ENCODE measurements at regions not wholly inside any gene's neighbourhood (a gene's known extent, or its start where the extent isn't known, plus 50 kb on each side); places are given as distances from the start of the nearest gene placed in this dataset.

- Histone ChIP-seq H4K20me1 (ENCODE audit: insufficient read depth, low read length) (no peaks in the 10 kb centered on the region), H3K36me3 (ENCODE audit: insufficient read depth, low read length) (no peaks in the 10 kb centered on the region)
These were observed 605.0 kb downstream of the TUSC7 start for GRCh38 chr3:117314441-117315150.

GRCh38 chr3:117322866-117323265 is 613.3 kb downstream of the TUSC7 start:
- no peaks in the 10 kb centered on the region for H3K27me3 ChIP-seq (ENCODE audit: insufficient read depth, low read length, poor library complexity)
- TF ChIP-seq EZH2 (IDR thresholded peaks at IDR 0.05; ENCODE audit: borderline replicate concordance, low read depth, low read length, severe bottlenecking) (no peak), CTCF (IDR thresholded peaks at IDR 0.05; ENCODE audit: borderline replicate concordance, extremely low read depth, low read length, poor library complexity, severe bottlenecking) (no peak)
- ATAC-seq (ENCODE audit: insufficient read depth, low read depth) (peak; percentile 57; the same call in 1 of the 3 replicates), DNase-seq (peak; percentile 3)
- no peak overlapping the region for H3K4me2 ChIP-seq (ENCODE audit: insufficient read depth, low read length)
- H3K9ac ChIP-seq (ENCODE audit: low read depth, low read length) = no peak overlapping the region
- no peak overlapping the region for H2AFZ ChIP-seq (ENCODE audit: low read depth, low read length)
- H3K27ac ChIP-seq (ENCODE audit: low read length) = no peak overlapping the region
- no peaks in the 10 kb centered on the region for H4K20me1 ChIP-seq (ENCODE audit: insufficient read depth, low read length)
- no peak overlapping the region for H3K4me3 ChIP-seq (ENCODE audit: low read depth in 1 of 2, low read length in 2 of 2)
- no peaks in the 10 kb centered on the region for H3K36me3 ChIP-seq (ENCODE audit: insufficient read depth, low read length)
- H3K79me2 ChIP-seq (ENCODE audit: insufficient read depth, low read length) = no peaks in the 10 kb centered on the region
- H3K9me3 ChIP-seq (ENCODE audit: insufficient read depth, low read length, severe bottlenecking) = no peaks in the 10 kb centered on the region
- H3K4me1 ChIP-seq (ENCODE audit: insufficient read depth, low read length) = no peaks in the 10 kb centered on the region

More at GRCh38 chr3:117314441-117315150, 605.0 kb downstream of the TUSC7 start:
- TF ChIP-seq CTCF (IDR thresholded peaks at IDR 0.05; ENCODE audit: borderline replicate concordance, extremely low read depth, low read length, poor library complexity, severe bottlenecking) (no peak), EZH2 (IDR thresholded peaks at IDR 0.05; ENCODE audit: borderline replicate concordance, low read depth, low read length, severe bottlenecking) (no peak)
- H2AFZ ChIP-seq (ENCODE audit: low read depth, low read length) = no peak overlapping the region
- no peak overlapping the region for H3K4me3 ChIP-seq (ENCODE audit: low read depth in 1 of 2, low read length in 2 of 2)
- no peak for DNase-seq
- ATAC-seq (ENCODE audit: insufficient read depth, low read depth) = no peak
- no peaks in the 10 kb centered on the region for H3K9me3 ChIP-seq (ENCODE audit: insufficient read depth, low read length, severe bottlenecking)
- no peak overlapping the region for H3K4me2 ChIP-seq (ENCODE audit: insufficient read depth, low read length)
- H3K79me2 ChIP-seq (ENCODE audit: insufficient read depth, low read length) = no peaks in the 10 kb centered on the region
- no peak overlapping the region for H3K27ac ChIP-seq (ENCODE audit: low read length)
- H3K27me3 ChIP-seq (ENCODE audit: insufficient read depth, low read length, poor library complexity) = no peaks in the 10 kb centered on the region
- no peak overlapping the region for H3K9ac ChIP-seq (ENCODE audit: low read depth, low read length)
- H3K4me1 ChIP-seq (ENCODE audit: insufficient read depth, low read length) = no peaks in the 10 kb centered on the region

- Histone ChIP-seq H3K4me1 (ENCODE audit: insufficient read depth, low read length) (no peaks in the 10 kb centered on the region), H3K36me3 (ENCODE audit: insufficient read depth, low read length) (no peaks in the 10 kb centered on the region), H4K20me1 (ENCODE audit: insufficient read depth, low read length) (no peaks in the 10 kb centered on the region), H2AFZ (ENCODE audit: low read depth, low read length) (no peak overlapping the region), H3K4me3 (ENCODE audit: low read depth in 1 of 2, low read length in 2 of 2) (no peak overlapping the region), H3K9me3 (ENCODE audit: insufficient read depth, low read length, severe bottlenecking) (no peaks in the 10 kb centered on the region), H3K4me2 (ENCODE audit: insufficient read depth, low read length) (no peak overlapping the region), H3K9ac (ENCODE audit: low read depth, low read length) (no peak overlapping the region), H3K79me2 (ENCODE audit: insufficient read depth, low read length) (no peaks in the 10 kb centered on the region), H3K27ac (ENCODE audit: low read length) (no peak overlapping the region), H3K27me3 (ENCODE audit: insufficient read depth, low read length, poor library complexity) (no peaks in the 10 kb centered on the region)
- ATAC-seq (ENCODE audit: insufficient read depth, low read depth) (no peak), DNase-seq (no peak)
- TF ChIP-seq EZH2 (IDR thresholded peaks at IDR 0.05; ENCODE audit: borderline replicate concordance, low read depth, low read length, severe bottlenecking) = no peak
- no peak for TF ChIP-seq CTCF (IDR thresholded peaks at IDR 0.05; ENCODE audit: borderline replicate concordance, extremely low read depth, low read length, poor library complexity, severe bottlenecking)
These were observed 637.3 kb downstream of the TUSC7 start for GRCh38 chr3:117346901-117347300.
